IPS-NIHi11 (cell line): ENCODE measurements at regions not wholly inside any gene's neighbourhood (a gene's known extent, or its start where the extent isn't known, plus 50 kb on each side); places are given as distances from the start of the nearest gene placed in this dataset.

Experiments used
- DNase-seq: peaks from one replicate; pipeline ENCODE4 v3.0.0; 2012; ENCODE audit warnings: mixed read lengths, low spot score

DNA sequence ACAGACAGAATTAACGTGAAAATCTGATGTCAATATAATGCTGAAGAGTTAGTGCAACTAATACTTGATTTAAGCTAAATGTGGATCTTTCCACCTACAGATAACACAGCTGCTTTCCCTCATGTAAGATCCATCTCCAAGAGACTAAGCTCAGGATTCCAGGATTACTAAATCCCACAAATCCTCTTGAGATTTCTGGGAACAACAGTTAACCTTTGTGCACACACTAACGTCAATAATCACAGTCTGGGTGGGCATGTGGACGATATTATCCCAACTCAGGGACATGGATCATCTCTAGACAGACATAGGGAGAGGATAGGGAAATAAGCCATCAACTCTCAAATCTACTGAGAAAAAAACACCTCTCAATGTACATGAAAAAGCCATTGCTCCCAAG, 432.6 kb downstream of the SATB2 start:
- no peak for DNase-seq

DNA sequence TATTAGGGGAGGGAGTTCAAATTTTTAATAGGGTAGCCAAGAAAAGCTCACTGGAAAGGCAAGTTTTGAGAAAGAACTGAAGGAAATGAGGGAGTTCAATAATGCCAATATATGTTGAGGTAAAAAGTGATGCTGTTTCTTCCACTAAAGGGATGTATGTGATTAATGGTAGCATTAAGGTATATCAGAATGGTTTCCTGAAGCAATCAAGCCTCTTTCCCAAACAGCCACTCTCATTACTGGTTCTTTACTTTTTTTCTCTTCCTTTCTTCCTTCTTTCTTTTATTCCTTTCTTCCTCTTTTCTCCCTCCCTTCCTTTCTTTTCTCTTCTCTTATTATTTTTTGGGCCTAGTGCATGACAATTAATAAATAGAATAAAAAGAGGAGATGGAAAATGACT, 433.5 kb downstream of the SATB2 start:
- no peak for DNase-seq

DNA sequence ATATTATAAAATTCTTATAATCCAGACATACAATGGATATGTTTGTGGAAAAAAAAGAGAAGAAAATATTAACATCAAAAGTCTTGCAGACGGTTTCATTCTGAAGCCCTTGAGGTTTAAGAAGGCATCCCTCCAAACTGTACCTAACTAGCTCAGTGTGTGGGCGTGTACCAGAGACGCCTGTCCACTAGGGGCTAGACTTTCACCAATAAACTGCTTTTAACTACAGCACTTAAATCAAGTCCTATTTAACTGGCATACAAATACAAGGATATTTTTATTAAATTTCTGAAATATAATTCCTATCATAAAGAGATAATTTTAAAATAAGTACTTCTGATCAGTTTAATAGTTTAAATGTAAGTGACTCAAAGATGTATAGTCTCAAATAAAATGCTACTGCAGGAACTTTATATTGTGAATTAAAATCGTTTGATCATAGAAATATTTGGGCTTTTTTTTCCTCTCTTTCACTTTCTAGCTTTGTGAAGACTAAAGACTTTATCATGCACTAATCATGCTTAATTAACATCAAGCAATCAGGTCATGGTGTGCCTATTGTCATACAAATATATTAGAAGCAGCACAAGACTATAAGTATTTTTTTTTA, 437.7 kb downstream of the SATB2 start:
- DNase-seq, result peak; percentile 23

DNA sequence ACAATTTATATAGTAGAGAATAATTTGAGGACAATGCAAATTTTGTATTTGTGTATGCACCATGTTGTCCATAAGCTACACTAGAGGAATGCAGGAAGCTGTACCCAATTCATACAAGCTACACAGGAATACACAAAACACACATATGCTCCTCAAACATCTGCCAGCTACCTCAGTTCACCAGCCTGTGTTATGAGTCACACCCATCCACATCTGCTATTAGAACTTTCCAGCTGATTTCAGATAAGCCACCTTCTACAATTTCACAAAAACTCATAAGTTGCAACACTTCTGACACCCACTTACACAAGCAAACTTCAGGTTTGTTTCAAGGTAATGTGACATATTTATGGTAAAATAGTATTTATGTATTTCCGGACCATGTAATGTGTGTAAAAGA, 438.9 kb downstream of the SATB2 start:
- no peak for DNase-seq

DNA sequence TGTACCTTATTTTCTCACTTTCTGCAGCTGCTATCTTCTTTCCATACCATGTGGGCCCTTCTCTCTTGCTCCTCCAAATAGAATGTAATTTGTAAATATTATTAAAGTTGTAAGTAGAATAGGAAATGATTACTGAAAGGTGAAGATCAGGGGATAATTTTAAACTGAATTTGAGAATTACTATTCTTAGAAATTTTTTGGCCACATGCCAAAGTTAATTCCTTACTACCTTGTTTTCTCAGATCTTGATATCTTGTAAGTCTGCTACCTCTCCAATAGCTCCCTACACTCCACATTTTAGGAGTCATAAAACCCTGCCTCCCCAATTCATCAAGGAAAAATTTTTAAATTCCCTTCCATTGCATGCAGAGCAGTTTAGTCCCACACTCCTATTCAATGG, 442.7 kb downstream of the SATB2 start:
- DNase-seq, result no peak

DNA sequence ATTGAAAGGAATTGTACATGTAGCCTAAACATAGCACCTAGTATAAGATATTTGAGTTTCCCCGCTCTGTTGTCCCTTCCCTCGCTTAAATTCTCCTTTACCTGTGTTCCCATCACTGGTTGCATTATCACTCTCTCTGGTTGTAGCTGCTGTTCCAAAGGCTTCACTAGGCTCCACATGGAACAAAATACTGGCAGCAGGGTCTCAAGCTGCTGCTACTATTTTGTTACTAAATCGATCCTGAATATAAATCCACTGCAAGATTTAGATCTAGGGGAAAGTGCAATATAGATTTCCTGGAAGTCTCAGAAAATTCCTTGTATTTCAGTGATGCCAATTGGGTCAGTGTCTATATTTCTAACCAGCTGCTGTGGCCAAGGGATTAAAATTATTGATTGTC, 443.5 kb downstream of the SATB2 start:
- DNase-seq, result no peak

DNA sequence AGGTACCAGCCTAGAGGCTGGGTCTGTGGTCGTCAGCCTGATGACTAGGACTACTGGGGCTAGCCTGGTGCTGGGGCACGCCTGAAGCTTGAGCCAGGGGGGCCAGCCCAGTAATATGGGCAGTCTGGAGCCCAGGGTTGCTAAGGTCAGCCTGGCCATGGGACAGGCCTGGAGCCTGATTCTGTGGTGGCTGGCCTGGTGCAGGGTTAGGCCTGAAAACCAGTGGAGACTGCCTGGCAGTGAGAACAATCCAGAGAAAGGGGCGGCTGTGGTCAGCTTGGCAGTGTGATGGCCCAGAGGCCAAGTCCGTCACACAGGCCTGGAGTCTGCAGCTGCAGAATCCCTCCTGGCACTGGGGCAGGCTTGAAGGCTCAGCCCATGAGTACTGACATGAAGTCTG, 445.8 kb downstream of the SATB2 start:
- DNase-seq, result no peak

DNA sequence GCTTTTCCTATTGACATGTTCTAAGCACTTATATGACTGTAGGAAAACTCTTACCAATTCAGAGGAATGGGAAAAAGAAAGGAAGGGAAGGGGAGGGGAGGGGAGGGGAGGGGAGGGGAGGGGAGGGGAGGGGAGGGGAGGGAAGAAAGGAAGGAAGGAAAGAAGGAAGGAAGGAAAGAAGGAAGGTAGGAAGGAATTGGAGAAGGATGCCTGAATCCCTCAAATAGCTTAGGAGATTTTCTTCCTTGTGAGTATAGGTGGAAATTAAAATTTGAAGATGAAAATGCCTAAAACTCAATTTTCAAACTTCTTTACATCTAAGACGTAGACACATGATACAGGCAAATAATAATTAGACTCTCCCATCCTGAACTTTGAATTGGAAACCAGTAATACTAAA, 463.1 kb downstream of the SATB2 start:
- DNase-seq, result no peak

GRCh38 chr2:198991431-198991830, 466.3 kb downstream of the SATB2 start:
- no peak for DNase-seq

DNA sequence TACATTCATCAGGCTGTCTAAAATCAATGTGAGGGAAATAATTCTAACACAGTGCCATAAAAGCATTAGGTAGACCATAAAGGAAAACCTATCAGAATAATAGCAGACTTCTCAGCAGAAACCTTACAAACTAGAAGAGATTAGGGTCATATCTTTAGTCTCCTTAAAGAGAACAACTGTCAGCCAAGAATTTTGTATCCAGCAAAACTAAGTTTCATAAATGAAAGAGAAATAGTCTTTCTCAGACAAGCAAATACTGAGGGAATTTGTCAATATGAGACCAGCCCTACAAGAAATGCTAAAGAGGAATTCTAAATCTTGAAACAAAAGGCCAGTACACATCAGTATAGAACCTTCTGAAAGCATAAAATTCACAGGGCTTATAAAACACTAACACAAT, 482.0 kb downstream of the SATB2 start:
- DNase-seq, result no peak

DNA sequence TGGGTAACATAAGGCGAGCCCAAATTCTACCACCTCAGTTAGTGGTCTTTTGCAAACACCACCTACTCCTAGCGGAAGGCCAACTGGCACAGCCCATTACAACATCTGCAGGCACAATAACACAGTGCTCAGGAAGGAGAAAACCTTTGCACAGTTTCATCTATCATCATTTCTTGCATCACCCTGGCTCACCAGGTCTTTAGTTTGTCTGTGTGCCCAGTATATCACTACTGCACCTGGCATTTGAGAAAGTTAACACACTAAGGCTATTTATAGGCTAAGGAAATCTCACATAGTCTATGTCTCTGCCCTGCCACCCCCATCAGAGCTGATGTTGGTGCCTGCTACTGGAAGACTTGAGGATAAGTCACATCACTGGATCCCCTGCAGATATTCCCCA, 484.0 kb downstream of the SATB2 start:
- no peak for DNase-seq

- DNase-seq, result no peak
Observed at GRCh38 chr2:198973181-198973580, 484.6 kb downstream of the SATB2 start.

DNA sequence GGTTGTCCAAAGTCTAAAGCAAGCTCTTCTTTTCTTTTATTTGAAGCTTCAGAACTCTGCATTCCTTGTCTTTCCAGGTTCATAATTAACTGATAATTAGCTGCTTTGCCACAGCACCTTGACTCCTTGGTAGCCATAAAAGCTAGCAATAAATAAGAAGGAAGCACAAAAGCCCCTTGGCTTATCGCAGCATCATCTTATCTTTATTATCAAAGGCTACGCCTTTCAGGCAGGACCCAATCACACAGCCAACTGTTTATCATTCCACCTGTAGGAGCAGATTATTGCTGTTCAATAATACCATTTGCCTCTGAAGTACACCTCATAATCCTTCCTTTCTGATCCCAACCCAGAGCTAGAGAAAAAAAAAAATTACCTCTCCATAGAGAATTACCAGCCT, 489.2 kb downstream of the SATB2 start:
- no peak for DNase-seq

DNA sequence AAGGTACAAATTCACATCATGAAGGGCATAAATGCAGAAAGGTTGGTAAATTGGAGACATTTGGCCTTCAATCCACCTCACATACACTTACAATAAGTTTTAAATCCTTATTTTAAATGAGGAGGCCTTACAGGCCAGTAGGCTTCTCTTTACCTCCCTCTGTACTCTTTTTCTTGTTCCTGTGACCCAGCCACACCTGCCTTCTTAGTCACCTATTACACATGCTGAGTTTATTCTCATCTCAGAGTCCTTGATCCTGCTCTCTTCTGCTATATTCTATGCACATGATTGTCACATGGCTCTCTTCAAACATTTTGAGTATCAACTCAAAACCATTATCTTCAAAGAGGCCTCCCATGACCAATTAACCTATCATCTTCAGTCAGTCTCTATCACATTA, 491.5 kb downstream of the SATB2 start:
- DNase-seq, result no peak

- no peak for DNase-seq
Observed at GRCh38 chr2:198961547-198961946, 496.2 kb downstream of the SATB2 start.

GRCh38 chr2:198957181-198957580, 500.6 kb downstream of the SATB2 start:
- no peak for DNase-seq

GRCh38 chr2:198953328-198953727, 504.4 kb downstream of the SATB2 start:
- no peak for DNase-seq

DNA sequence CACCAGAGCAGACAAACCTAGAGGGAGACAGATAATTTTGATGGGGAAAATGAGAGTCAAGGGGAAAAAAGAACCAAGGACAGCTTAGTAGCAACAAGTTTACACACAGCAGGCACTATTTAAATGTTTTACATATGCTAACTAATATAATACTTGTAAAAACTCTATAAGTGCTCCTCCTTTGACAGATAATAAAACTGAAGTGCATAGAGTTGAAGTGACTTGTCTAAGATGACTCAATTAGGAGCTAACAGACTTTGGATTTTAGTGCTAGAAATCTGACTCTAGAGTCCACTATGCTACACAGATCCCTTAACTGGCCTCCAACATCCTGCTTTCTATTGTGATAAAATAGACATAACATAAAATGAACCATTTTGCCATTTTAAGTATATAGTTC, 506.9 kb downstream of the SATB2 start:
- no peak for DNase-seq

GRCh38 chr2:198945496-198945895, 512.2 kb downstream of the SATB2 start:
- no peak for DNase-seq

DNA sequence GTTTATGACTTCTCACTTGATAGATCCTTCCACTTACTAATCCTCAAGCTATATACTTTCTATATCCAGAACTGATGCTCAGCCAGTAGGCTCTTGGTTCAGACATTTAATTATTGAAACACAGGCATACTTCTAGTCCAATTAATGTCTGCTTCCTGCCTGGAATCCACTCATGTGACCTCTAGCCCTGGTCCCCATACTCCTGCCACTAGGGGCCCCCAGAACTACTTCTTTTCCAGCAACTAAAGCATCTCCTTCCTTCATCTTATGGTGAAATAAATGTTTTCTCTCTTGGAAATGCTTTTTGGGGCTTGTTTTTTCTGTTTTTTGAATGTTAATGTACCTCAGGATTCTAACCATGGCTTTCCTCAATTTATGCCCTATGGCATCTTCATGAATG, 527.6 kb downstream of the SATB2 start:
- DNase-seq, result no peak

DNA sequence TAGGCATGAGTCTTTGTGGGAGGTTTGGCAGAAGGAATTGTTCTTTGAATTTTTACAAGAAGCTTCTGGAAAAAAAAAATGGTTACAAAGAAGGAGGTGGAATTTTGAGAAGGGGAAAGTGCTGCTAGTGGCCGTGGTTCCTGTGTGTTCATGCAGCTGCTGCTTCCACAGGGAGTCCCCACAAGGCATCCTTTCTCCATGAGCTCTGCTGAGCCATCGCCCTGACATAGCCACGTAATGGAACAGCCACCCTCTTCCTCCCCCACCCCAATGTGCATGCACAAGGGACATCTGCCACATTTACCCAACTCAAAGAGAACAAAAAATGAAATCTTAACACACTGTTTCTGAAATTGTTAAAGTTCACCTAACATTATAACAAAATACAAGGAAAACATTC, 529.7 kb downstream of the SATB2 start:
- no peak for DNase-seq

DNA sequence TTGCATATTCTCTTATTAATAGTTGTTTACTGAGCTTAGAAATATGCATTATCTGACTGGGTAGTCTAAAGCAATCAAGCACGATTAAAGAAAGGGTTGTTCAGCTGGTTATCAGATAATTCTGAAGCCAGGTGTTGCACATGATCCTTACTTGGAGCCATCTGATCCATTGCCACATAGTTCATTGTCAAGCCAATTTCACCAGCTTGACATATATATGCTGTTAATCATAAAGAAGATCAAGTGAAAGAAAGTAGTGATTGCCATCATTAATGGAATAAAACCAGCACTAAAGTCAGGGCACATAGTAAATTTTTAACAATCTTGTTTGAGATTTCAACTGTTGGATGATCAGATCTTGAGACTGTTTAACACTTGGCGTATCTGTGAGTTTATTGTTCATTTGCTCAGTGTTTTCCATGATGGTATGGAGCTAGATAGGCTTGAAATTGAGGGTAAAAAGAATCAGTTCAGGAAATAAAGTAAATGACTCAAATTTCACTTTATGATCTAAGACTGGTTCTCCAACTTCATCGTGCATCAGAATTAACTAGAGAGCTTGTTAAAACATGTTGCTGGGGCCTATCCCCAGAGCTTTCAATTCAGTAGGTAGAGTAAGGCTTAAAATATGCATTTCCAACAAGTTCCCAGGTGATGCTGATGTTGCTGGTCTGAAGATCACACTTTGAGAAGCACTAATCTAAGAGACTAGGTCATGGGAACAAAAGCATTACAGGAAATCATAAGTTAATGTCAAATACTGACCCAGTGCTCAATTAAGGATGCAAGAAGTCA, 539.6 kb downstream of the SATB2 start:
- DNase-seq, result no peak

DNA sequence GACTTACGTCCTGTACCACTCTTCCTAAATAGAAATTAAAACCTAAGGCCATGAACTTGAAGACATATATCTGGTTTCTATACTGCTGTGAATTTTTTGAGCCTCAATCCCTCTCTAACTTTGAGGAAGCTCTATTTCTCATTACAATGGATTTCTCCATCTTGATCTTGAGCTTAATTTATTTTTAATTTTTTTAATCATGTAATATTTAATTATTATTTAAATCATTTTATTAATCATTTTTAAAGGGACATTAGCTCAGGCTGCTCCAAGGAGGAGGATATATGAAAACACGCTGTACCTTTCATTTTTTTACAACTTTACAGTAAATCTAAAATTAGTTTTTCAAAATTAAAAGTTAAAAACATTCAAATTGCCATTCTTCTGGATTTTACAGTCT, 540.5 kb downstream of the SATB2 start:
- DNase-seq, result no peak

GRCh38 chr2:198916548-198917080, 541.1 kb downstream of the SATB2 start:
- no peak for DNase-seq
